Naive thymus-derived CD4-positive, alpha-beta T cell (primary cell): ENCODE measurements at regions not wholly inside any gene's neighbourhood (a gene's known extent, or its start where the extent isn't known, plus 50 kb on each side); places are given as distances from the start of the nearest gene placed in this dataset.
"Not testable (repeated sequence)": the region's sequence is repeated elsewhere in the genome, so short reads cannot be mapped to it uniquely, and the experiment has no call there.

Experiments used
- ATAC-seq: fragments of 150-1000 bp; cut with Tn5 transposase; 2 replicates; pipeline ENCODE4 v1.10.0; 2021; ENCODE audit warnings: mild to moderate bottlenecking, moderate library complexity
- CTCF ChIA-PET: fragments of 350-600 bp; sonication (Branson Sonifier 250); formaldehyde crosslinking; loops from one replicate; lab custom pipeline; 2021; ENCODE audit warnings: antibody characterized with exemption; lab: Charles Lee
- POLR2A ChIA-PET: fragments of 350-600 bp; sonication (Branson Sonifier 250); formaldehyde crosslinking; loops from one replicate; lab custom pipeline; 2021; ENCODE audit warnings: antibody characterized with exemption, inconsistent platforms; lab: Charles Lee
- DNase-seq, 9 donors: peaks; one replicate each; pipeline versions ENCODE4 v3.0.0 to v3.0.0-alpha.2; 2020 to 2022; ENCODE audit warnings: mixed read lengths in 1 of 9
- H3K27ac ChIP-seq: one replicate; pipeline ENCODE4 v1.7.0; 2013; ENCODE audit warnings: mild to moderate bottlenecking, low read depth, low read length, moderate library complexity
- H3K27me3 ChIP-seq, 2 donors: one replicate each; pipeline ENCODE4 v1.7.0; 2013; ENCODE audit warnings: low read length in 2 of 2, mild to moderate bottlenecking in 2 of 2, moderate library complexity in 2 of 2; ENCODE audit not compliant: control insufficient read depth in 2 of 2, insufficient read depth in 2 of 2
- H3K36me3 ChIP-seq, 3 experiments: 1 replicate in 2 of 3; 2 replicates in 1 of 3; pipeline ENCODE4 v1.7.0; 2013; ENCODE audit warnings: low read length in 3 of 3, mild to moderate bottlenecking in 3 of 3, moderate library complexity in 1 of 3; ENCODE audit not compliant: insufficient read depth in 3 of 3, control insufficient read depth in 2 of 3
- H3K4me1 ChIP-seq, 2 donors: one replicate each; pipeline ENCODE4 v1.7.0; 2013; ENCODE audit warnings: low read length in 2 of 2, mild to moderate bottlenecking in 2 of 2, moderate library complexity in 1 of 2; ENCODE audit not compliant: control insufficient read depth in 2 of 2, insufficient read depth in 2 of 2
- H3K4me3 ChIP-seq: 2 replicates; pipeline ENCODE4 v1.7.0; 2013; ENCODE audit warnings: mild to moderate bottlenecking, low read length
- H3K9me3 ChIP-seq, 3 experiments: 1 replicate in 2 of 3; 2 replicates in 1 of 3; pipeline ENCODE4 v1.7.0; 2013; ENCODE audit warnings: low read length in 3 of 3; ENCODE audit not compliant: control insufficient read depth in 2 of 3
- H3K27ac Mint-ChIP-seq, 9 donors: one replicate each; pipeline ENCODE4 v1.8.0; 2020 to 2022; ENCODE audit warnings: mixed read lengths in 9 of 9, mild to moderate bottlenecking in 8 of 9, moderate library complexity in 5 of 9, inconsistent platforms in 2 of 9
- H3K27me3 Mint-ChIP-seq, 5 donors: one replicate each; pipeline ENCODE4 v1.8.0; 2021 to 2022; ENCODE audit warnings: mixed read lengths in 5 of 5, mild to moderate bottlenecking in 1 of 5
- H3K36me3 Mint-ChIP-seq, 5 donors: one replicate each; pipeline ENCODE4 v1.8.0; 2020 to 2022; ENCODE audit warnings: mixed read lengths in 5 of 5, mild to moderate bottlenecking in 3 of 5, inconsistent platforms in 1 of 5
- H3K4me1 Mint-ChIP-seq, 7 donors: one replicate each; pipeline ENCODE4 v1.8.0; 2020 to 2022; ENCODE audit warnings: mixed read lengths in 7 of 7, mild to moderate bottlenecking in 3 of 7, inconsistent platforms in 1 of 7
- H3K4me3 Mint-ChIP-seq, 10 donors: one replicate each; pipeline ENCODE4 v1.8.0; 2020 to 2022; ENCODE audit warnings: mild to moderate bottlenecking in 10 of 10, mixed read lengths in 10 of 10, moderate library complexity in 6 of 10, inconsistent platforms in 2 of 10
- H3K9me3 Mint-ChIP-seq, 11 donors: one replicate each; pipeline ENCODE4 v1.8.0; 2020 to 2022; ENCODE audit warnings: mixed read lengths in 11 of 11, mild to moderate bottlenecking in 4 of 11, inconsistent platforms in 1 of 11, moderate library complexity in 1 of 11
- intact Hi-C, 2 donors: fragments of 100-400 bp; cut with micrococcal nuclease; formaldehyde crosslinking; loops; one replicate each; pipeline ENCODE4 v1.15.1; 2023

GRCh38 chr5:30505014-30505886 is 688.2 kb upstream of the CDH6 start:
- POLR2A ChIA-PET = no interaction called here
- no peak for ATAC-seq
- peaks cover 1 to 19% (median 6%) of the 10 kb centered on the region in 11 donors for H3K9me3 Mint-ChIP-seq

GRCh38 chr5:30502277-30502676 is 691.2 kb upstream of the CDH6 start:
- H3K4me3 ChIP-seq = no peak overlapping the region
- no peaks in the 10 kb centered on the region for H3K36me3 Mint-ChIP-seq
- H3K4me1 ChIP-seq = no peaks in the 10 kb centered on the region
- no peaks in the 10 kb centered on the region for H3K27me3 ChIP-seq
- no peaks in the 10 kb centered on the region for H3K4me1 Mint-ChIP-seq
- H3K27ac Mint-ChIP-seq = no peak overlapping the region
- ATAC-seq = no peak
- no peak for DNase-seq
- CTCF ChIA-PET = no interaction called here
- H3K27me3 Mint-ChIP-seq = no peaks in the 10 kb centered on the region
- POLR2A ChIA-PET = no interaction called here
- no peak overlapping the region for H3K4me3 Mint-ChIP-seq
- no peaks in the 10 kb centered on the region for H3K9me3 ChIP-seq
- H3K27ac ChIP-seq = no peak overlapping the region
- intact Hi-C loops = no loop called here
- H3K36me3 ChIP-seq = no peaks in the 10 kb centered on the region
- H3K9me3 Mint-ChIP-seq = peaks cover 0 to 20% (median 7%) of the 10 kb centered on the region in 11 donors

More at GRCh38 chr5:30505014-30505886, 688.2 kb upstream of the CDH6 start:
- DNase-seq = no peak
- intact Hi-C loops = no loop called here
- no peak overlapping the region for H3K4me3 ChIP-seq
- H3K4me1 ChIP-seq = no peaks in the 10 kb centered on the region
- no peaks in the 10 kb centered on the region for H3K9me3 ChIP-seq
- no peaks in the 10 kb centered on the region for H3K4me1 Mint-ChIP-seq
- no peaks in the 10 kb centered on the region for H3K36me3 ChIP-seq
- no peak overlapping the region for H3K27ac ChIP-seq
- no peaks in the 10 kb centered on the region for H3K36me3 Mint-ChIP-seq
- CTCF ChIA-PET = no interaction called here
- H3K27me3 ChIP-seq = no peaks in the 10 kb centered on the region
- no peak overlapping the region for H3K4me3 Mint-ChIP-seq
- no peaks in the 10 kb centered on the region for H3K27me3 Mint-ChIP-seq
- no peak overlapping the region for H3K27ac Mint-ChIP-seq

GRCh38 chr5:30501065-30501464 is 692.4 kb upstream of the CDH6 start:
- Mint-ChIP-seq H3K4me1 (no peaks in the 10 kb centered on the region), H3K9me3 (peaks cover 2 to 26% (median 13%) of the 10 kb centered on the region in 11 donors), H3K4me3 (no peak overlapping the region), H3K36me3 (no peaks in the 10 kb centered on the region), H3K27me3 (no peaks in the 10 kb centered on the region), H3K27ac (no peak overlapping the region)
- Histone ChIP-seq H3K27me3 (no peaks in the 10 kb centered on the region), H3K4me3 (no peak overlapping the region), H3K9me3 (no peaks in the 10 kb centered on the region), H3K27ac (no peak overlapping the region), H3K4me1 (no peaks in the 10 kb centered on the region), H3K36me3 (no peaks in the 10 kb centered on the region)
- CTCF ChIA-PET = no interaction called here
- intact Hi-C loops = no loop called here
- no peak for ATAC-seq
- POLR2A ChIA-PET = no interaction called here
- DNase-seq = no peak

GRCh38 chr5:30500513-30500912 is 693.0 kb upstream of the CDH6 start:
- Mint-ChIP-seq H3K4me3 (no peak overlapping the region), H3K4me1 (no peaks in the 10 kb centered on the region), H3K27ac (no peak overlapping the region), H3K9me3 (peaks cover 2 to 26% (median 14%) of the 10 kb centered on the region in 11 donors), H3K36me3 (no peaks in the 10 kb centered on the region), H3K27me3 (no peaks in the 10 kb centered on the region)
- POLR2A ChIA-PET = no interaction called here
- no peak for DNase-seq
- H3K36me3 ChIP-seq = no peaks in the 10 kb centered on the region
- no peak overlapping the region for H3K27ac ChIP-seq
- CTCF ChIA-PET = no interaction called here
- H3K9me3 ChIP-seq = no peaks in the 10 kb centered on the region
- intact Hi-C loops = no loop called here
- H3K27me3 ChIP-seq = no peaks in the 10 kb centered on the region
- H3K4me3 ChIP-seq = no peak overlapping the region
- ATAC-seq = no peak
- H3K4me1 ChIP-seq = no peaks in the 10 kb centered on the region

GRCh38 chr5:30499402-30499801 is 694.1 kb upstream of the CDH6 start:
- CTCF ChIA-PET = no interaction called here
- Mint-ChIP-seq H3K27ac (no peak overlapping the region), H3K27me3 (no peaks in the 10 kb centered on the region), H3K9me3 (peaks cover 3 to 33% (median 14%) of the 10 kb centered on the region in 11 donors), H3K4me3 (no peak overlapping the region), H3K4me1 (no peaks in the 10 kb centered on the region), H3K36me3 (no peaks in the 10 kb centered on the region)
- Histone ChIP-seq H3K4me1 (no peaks in the 10 kb centered on the region), H3K4me3 (no peak overlapping the region), H3K36me3 (no peaks in the 10 kb centered on the region), H3K9me3 (no peaks in the 10 kb centered on the region), H3K27me3 (no peaks in the 10 kb centered on the region), H3K27ac (no peak overlapping the region)
- POLR2A ChIA-PET = no interaction called here
- DNase-seq = no peak
- no peak for ATAC-seq
- intact Hi-C loops = no loop called here

- intact Hi-C loops = no loop called here
- H3K4me3 ChIP-seq = no peak overlapping the region
- no peaks in the 10 kb centered on the region for H3K27me3 Mint-ChIP-seq
- POLR2A ChIA-PET = no interaction called here
- H3K4me1 Mint-ChIP-seq = no peaks in the 10 kb centered on the region
- H3K4me1 ChIP-seq = no peaks in the 10 kb centered on the region
- H3K27me3 ChIP-seq = no peaks in the 10 kb centered on the region
- CTCF ChIA-PET = interaction anchor here (0.7 kb wide), 1 partner anchor 410 kb away, joined by 3 read pairs; no protein-coding TSS in a partner anchor
- no peak overlapping the region for H3K27ac ChIP-seq
- no peaks in the 10 kb centered on the region for H3K36me3 Mint-ChIP-seq
- no peak overlapping the region for H3K4me3 Mint-ChIP-seq
- H3K9me3 ChIP-seq = no peaks in the 10 kb centered on the region
- no peak overlapping the region for H3K27ac Mint-ChIP-seq
- ATAC-seq (no peak), DNase-seq (no peak)
- H3K36me3 ChIP-seq = no peaks in the 10 kb centered on the region
- peaks cover 3 to 35% (median 13%) of the 10 kb centered on the region in 11 donors for H3K9me3 Mint-ChIP-seq
These were observed 694.5 kb upstream of the CDH6 start for GRCh38 chr5:30498972-30499371.

GRCh38 chr5:30498509-30498908 is 695.0 kb upstream of the CDH6 start:
- H3K4me1 Mint-ChIP-seq, H3K27ac ChIP-seq, POLR2A ChIA-PET, H3K4me1 ChIP-seq, H3K27me3 ChIP-seq, ATAC-seq, H3K4me3 Mint-ChIP-seq, H3K4me3 ChIP-seq, H3K27ac Mint-ChIP-seq, H3K9me3 ChIP-seq, DNase-seq, H3K27me3 Mint-ChIP-seq, H3K36me3 Mint-ChIP-seq, H3K36me3 ChIP-seq, intact Hi-C loops: not testable (repeated sequence)
- CTCF ChIA-PET = interaction anchor here (0.7 kb wide), 1 partner anchor 409 kb away, joined by 3 read pairs; no protein-coding TSS in a partner anchor
- peaks cover 3 to 35% (median 10%) of the 10 kb centered on the region in 11 donors for H3K9me3 Mint-ChIP-seq
